ENCODE measurements at regions not wholly inside any gene's neighbourhood (a gene's known extent, or its start where the extent isn't known, plus 50 kb on each side); places are given as distances from the start of the nearest gene placed in this dataset.

DNA sequence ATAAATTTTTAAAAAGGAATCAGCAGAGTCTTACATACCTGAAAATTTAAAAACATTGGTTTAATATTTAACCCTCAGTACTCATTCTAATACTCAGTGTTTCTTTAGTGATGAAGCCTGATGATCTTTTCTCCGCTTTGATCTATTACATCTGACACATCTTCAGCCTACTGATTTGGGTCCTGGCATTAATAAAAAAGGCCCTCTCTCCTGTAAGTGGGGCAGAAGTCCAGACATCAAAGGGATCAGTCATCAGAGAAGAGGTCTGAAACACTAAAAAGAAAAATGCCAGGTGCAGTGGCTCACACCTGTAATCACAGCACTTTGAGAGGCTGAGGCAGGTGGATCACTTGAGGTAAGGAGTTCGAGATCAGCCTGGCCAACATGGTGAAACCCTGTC lies 581.1 kb upstream of the LRATD1 start:
- WGBS (ENCODE audit: insufficient coverage), result 88% methylated on average over 1 of the region's 2 CpGs
- Histone ChIP-seq H3K27me3 (replicated peaks in 1 of 4; ENCODE audit: control extremely low read depth in 1 of 4, control insufficient read depth in 3 of 4, insufficient read depth in 4 of 4, low read length in 3 of 4) (no peaks in the 10 kb centered on the region), H3K36me3 (replicated peaks in 1 of 2; ENCODE audit: control extremely low read depth in 1 of 2, control insufficient read depth in 1 of 2, extremely low read depth in 1 of 2, insufficient read depth in 2 of 2, low read length in 1 of 2) (no peaks in the 10 kb centered on the region), H4K20me1 (ENCODE audit: control insufficient read depth, insufficient read depth, low read length, poor library complexity, severe bottlenecking) (no peaks in the 10 kb centered on the region), H3K4me2 (replicated peaks; ENCODE audit: low read depth, low read length, poor library complexity, severe bottlenecking) (no peak overlapping the region), H3K9ac (ENCODE audit: low read length) (no peak overlapping the region), H3K4me1 (ENCODE audit: control insufficient read depth in 2 of 2, insufficient read depth in 2 of 2, low read length in 2 of 2) (no peaks in the 10 kb centered on the region), H3K79me2 (ENCODE audit: control insufficient read depth, insufficient read depth, low read length) (no peaks in the 10 kb centered on the region), H2AFZ (ENCODE audit: insufficient read depth, low read depth, low read length, poor library complexity, severe bottlenecking) (no peak overlapping the region), H3K9me3 (ENCODE audit: control extremely low read depth in 1 of 3, control insufficient read depth in 2 of 3, insufficient read depth in 1 of 3, low read length in 2 of 3) (no peaks in the 10 kb centered on the region), H3K4me3 (ENCODE audit: control extremely low read depth in 1 of 5, extremely low read depth in 1 of 5, insufficient read depth in 1 of 5, low read depth in 2 of 5, low read length in 4 of 5) (no peak overlapping the region), H3K27ac (ENCODE audit: low read length in 2 of 2) (no peak overlapping the region)
- POLR2A ChIA-PET, result no interaction called here
- DNase-seq, result no peak
- H3K4me3 Mint-ChIP-seq, result no peak overlapping the region
- CTCF ChIA-PET, result no interaction called here
- peaks cover 5% of the 10 kb centered on the region for H3K9me3 Mint-ChIP-seq (ENCODE audit: insufficient read depth)
- TF ChIP-seq, protein P1, sequence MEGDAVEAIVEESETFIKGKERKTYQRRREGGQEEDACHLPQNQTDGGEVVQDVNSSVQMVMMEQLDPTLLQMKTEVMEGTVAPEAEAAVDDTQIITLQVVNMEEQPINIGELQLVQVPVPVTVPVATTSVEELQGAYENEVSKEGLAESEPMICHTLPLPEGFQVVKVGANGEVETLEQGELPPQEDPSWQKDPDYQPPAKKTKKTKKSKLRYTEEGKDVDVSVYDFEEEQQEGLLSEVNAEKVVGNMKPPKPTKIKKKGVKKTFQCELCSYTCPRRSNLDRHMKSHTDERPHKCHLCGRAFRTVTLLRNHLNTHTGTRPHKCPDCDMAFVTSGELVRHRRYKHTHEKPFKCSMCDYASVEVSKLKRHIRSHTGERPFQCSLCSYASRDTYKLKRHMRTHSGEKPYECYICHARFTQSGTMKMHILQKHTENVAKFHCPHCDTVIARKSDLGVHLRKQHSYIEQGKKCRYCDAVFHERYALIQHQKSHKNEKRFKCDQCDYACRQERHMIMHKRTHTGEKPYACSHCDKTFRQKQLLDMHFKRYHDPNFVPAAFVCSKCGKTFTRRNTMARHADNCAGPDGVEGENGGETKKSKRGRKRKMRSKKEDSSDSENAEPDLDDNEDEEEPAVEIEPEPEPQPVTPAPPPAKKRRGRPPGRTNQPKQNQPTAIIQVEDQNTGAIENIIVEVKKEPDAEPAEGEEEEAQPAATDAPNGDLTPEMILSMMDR (IDR thresholded peaks at IDR 0.05), result no peak
- TF ChIP-seq EZH2 (IDR thresholded peaks at IDR 0.05; ENCODE audit: borderline replicate concordance, insufficient read depth, low read depth, low read length, poor library complexity, severe bottlenecking), result no peak
- no peak overlapping the region for H3K27ac Mint-ChIP-seq
- ATAC-seq (ENCODE audit: low read depth), result no peak
- H3K27me3 Mint-ChIP-seq, result no peaks in the 10 kb centered on the region
- no peaks in the 10 kb centered on the region for H3K4me1 Mint-ChIP-seq
- intact Hi-C loops (cut with micrococcal nuclease), result no loop called here

DNA sequence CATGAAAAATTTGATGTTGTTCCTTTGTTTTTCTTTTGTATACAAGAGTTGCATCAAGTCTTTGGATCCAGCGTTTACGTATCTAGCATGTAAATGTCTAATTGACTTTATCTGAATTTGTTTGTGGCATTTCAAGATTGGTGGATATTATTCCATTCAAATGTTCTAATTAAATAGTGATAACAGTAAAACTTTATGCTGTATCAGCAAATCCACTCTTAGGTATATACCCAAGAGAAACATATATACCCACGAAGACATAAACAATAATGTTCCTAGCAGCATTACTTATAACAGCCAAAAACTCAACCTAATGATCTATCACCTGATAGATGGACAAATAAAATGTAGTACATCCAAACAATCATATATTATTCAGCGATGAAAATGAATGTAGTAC lies 579.4 kb upstream of the LRATD1 start:
- POLR2A ChIA-PET, result no interaction called here
- no peak overlapping the region for H3K27ac Mint-ChIP-seq

More for the DNA sequence above, 579.4 kb upstream of the LRATD1 start:
- no peaks in the 10 kb centered on the region for H3K4me1 ChIP-seq (ENCODE audit: control insufficient read depth in 2 of 2, insufficient read depth in 2 of 2, low read length in 2 of 2)
- no peak overlapping the region for H3K27ac ChIP-seq (ENCODE audit: low read length in 2 of 2)
- intact Hi-C loops (cut with micrococcal nuclease), result no loop called here
- no peak for ATAC-seq (ENCODE audit: low read depth)
- no peak for TF ChIP-seq EZH2 (IDR thresholded peaks at IDR 0.05; ENCODE audit: borderline replicate concordance, insufficient read depth, low read depth, low read length, poor library complexity, severe bottlenecking)
- TF ChIP-seq, protein P1 (IDR thresholded peaks at IDR 0.05), result no peak
- H3K4me3 ChIP-seq (ENCODE audit: control extremely low read depth in 1 of 5, extremely low read depth in 1 of 5, insufficient read depth in 1 of 5, low read depth in 2 of 5, low read length in 4 of 5), result no peak overlapping the region
- no peak overlapping the region for H3K9ac ChIP-seq (ENCODE audit: low read length)
- no peaks in the 10 kb centered on the region for H3K9me3 ChIP-seq (ENCODE audit: control extremely low read depth in 1 of 3, control insufficient read depth in 2 of 3, insufficient read depth in 1 of 3, low read length in 2 of 3)
- no peaks in the 10 kb centered on the region for H3K36me3 ChIP-seq (replicated peaks in 1 of 2; ENCODE audit: control extremely low read depth in 1 of 2, control insufficient read depth in 1 of 2, extremely low read depth in 1 of 2, insufficient read depth in 2 of 2, low read length in 1 of 2)
- Mint-ChIP-seq H3K4me1 (no peaks in the 10 kb centered on the region), H3K4me3 (no peak overlapping the region), H3K27me3 (no peaks in the 10 kb centered on the region), H3K9me3 (ENCODE audit: insufficient read depth) (peaks cover 6% of the 10 kb centered on the region)
- no peaks in the 10 kb centered on the region for H3K79me2 ChIP-seq (ENCODE audit: control insufficient read depth, insufficient read depth, low read length)
- DNase-seq, result no peak
- no CpG with 5 or more reads among the region's 4 CpGs for WGBS (ENCODE audit: insufficient coverage)
- H4K20me1 ChIP-seq (ENCODE audit: control insufficient read depth, insufficient read depth, low read length, poor library complexity, severe bottlenecking), result no peaks in the 10 kb centered on the region
- H3K27me3 ChIP-seq (replicated peaks in 1 of 4; ENCODE audit: control extremely low read depth in 1 of 4, control insufficient read depth in 3 of 4, insufficient read depth in 4 of 4, low read length in 3 of 4), result no peaks in the 10 kb centered on the region
- no peak overlapping the region for H2AFZ ChIP-seq (ENCODE audit: insufficient read depth, low read depth, low read length, poor library complexity, severe bottlenecking)
- H3K4me2 ChIP-seq (replicated peaks; ENCODE audit: low read depth, low read length, poor library complexity, severe bottlenecking), result no peak overlapping the region
- CTCF ChIA-PET, result no interaction called here

All from B cell (primary cell).